Suprapubic skin (tissue), 3 donors: ENCODE measurements at regions not wholly inside any gene's neighbourhood (a gene's known extent, or its start where the extent isn't known, plus 50 kb on each side); places are given as distances from the start of the nearest gene placed in this dataset.

ENCODE experiments used
- CTCF ChIP-seq, 2 donors: fragments of 200-600 bp in 1 of 2; fragments of 450-650 bp in 1 of 2; sonication (generic) in 1 of 2; IDR thresholded peaks; one replicate each; pipeline ENCODE4 v1.5.1; 2016 to 2019; ENCODE audit warnings: antibody characterized with exemption in 2 of 2, mild to moderate bottlenecking in 1 of 2, moderate library complexity in 1 of 2
- POLR2A ChIP-seq, 2 donors: fragments of 450-650 bp; IDR thresholded peaks; one replicate each; pipeline ENCODE4 v1.6.1; 2017; ENCODE audit warnings: antibody characterized with exemption in 2 of 2, mild to moderate bottlenecking in 2 of 2, moderate library complexity in 2 of 2

- TF ChIP-seq POLR2A (IDR thresholded peaks at IDR 0.05) (no peak), CTCF (IDR thresholded peaks at IDR 0.05) (no peak)
These were observed 193.0 kb downstream of the NDFIP2 start for GRCh38 chr13:79673993-79674377.
